Activated CD8-positive, alpha-beta memory T cell treated with anti-CD3 and anti-CD28 coated beads, Interleukin-2, amount 50 U/mL, for 48 hours (primary cell): ENCODE measurements at regions not wholly inside any gene's neighbourhood (a gene's known extent, or its start where the extent isn't known, plus 50 kb on each side); places are given as distances from the start of the nearest gene placed in this dataset.

Source experiments
- DNase-seq: peaks from one replicate; pipeline ENCODE4 v3.0.0-alpha.2; 2020

GRCh38 chr11:116466801-116467200 lies 306.0 kb downstream of the BUD13 start:
- DNase-seq = no peak

GRCh38 chr11:116466191-116466590 lies 306.6 kb downstream of the BUD13 start:
- DNase-seq = no peak

- DNase-seq = no peak
These were observed 307.7 kb downstream of the BUD13 start for GRCh38 chr11:116465056-116465455.

- DNase-seq = no peak
These were observed 311.0 kb downstream of the BUD13 start for GRCh38 chr11:116461789-116462188.

GRCh38 chr11:116460156-116460920 lies 312.4 kb downstream of the BUD13 start:
- DNase-seq = no peak

- no peak for DNase-seq
These were observed 313.4 kb downstream of the BUD13 start for GRCh38 chr11:116459185-116460045.

GRCh38 chr11:116458546-116458945 lies 314.2 kb downstream of the BUD13 start:
- no peak for DNase-seq

GRCh38 chr11:116457336-116458007 lies 315.3 kb downstream of the BUD13 start:
- no peak for DNase-seq

GRCh38 chr11:116454951-116455350 lies 317.8 kb downstream of the BUD13 start:
- no peak for DNase-seq

GRCh38 chr11:116454020-116454645 lies 318.7 kb downstream of the BUD13 start:
- DNase-seq = peak; percentile 53

- no peak for DNase-seq
These were observed 320.3 kb downstream of the BUD13 start for GRCh38 chr11:116452461-116452860.

GRCh38 chr11:116449522-116449921 lies 323.3 kb downstream of the BUD13 start:
- no peak for DNase-seq

GRCh38 chr11:116446048-116446941 lies 326.5 kb downstream of the BUD13 start:
- no peak for DNase-seq

- DNase-seq = no peak
These were observed 327.4 kb downstream of the BUD13 start for GRCh38 chr11:116445108-116446047.

- DNase-seq = no peak
These were observed 330.5 kb downstream of the BUD13 start for GRCh38 chr11:116442238-116442752.

GRCh38 chr11:116439361-116439677 lies 333.5 kb downstream of the BUD13 start:
- DNase-seq = no peak

- no peak for DNase-seq
These were observed 334.0 kb downstream of the BUD13 start for GRCh38 chr11:116438651-116439360.

- DNase-seq = no peak
These were observed 337.8 kb downstream of the BUD13 start for GRCh38 chr11:116434986-116435385.

GRCh38 chr11:116432301-116432700 lies 340.5 kb downstream of the BUD13 start:
- no peak for DNase-seq

GRCh38 chr11:116431842-116432241 lies 340.9 kb downstream of the BUD13 start:
- DNase-seq = no peak
